Karpas-422 (cell line): ENCODE measurements at regions not wholly inside any gene's neighbourhood (a gene's known extent, or its start where the extent isn't known, plus 50 kb on each side); places are given as distances from the start of the nearest gene placed in this dataset.
"Not testable (repeated sequence)": the region's sequence is repeated elsewhere in the genome, so short reads cannot be mapped to it uniquely, and the experiment has no call there.

Experiments
- DNase-seq: peaks from one replicate; pipeline ENCODE4 v3.0.0-alpha.2; 2015
- H2AFZ ChIP-seq: fragments of 200-600 bp; sonication (generic); 2 replicates; pipeline ENCODE4 v1.6.1; 2014; ENCODE audit warnings: antibody characterized with exemption, low read length, mixed read lengths
- H3K27ac ChIP-seq: fragments of 200-600 bp; sonication (generic); 2 replicates; pipeline ENCODE4 v1.5.1; 2014; ENCODE audit warnings: mild to moderate bottlenecking, low read length, moderate library complexity
- H3K27me3 ChIP-seq: fragments of 200-600 bp; sonication (generic); 2 replicates; pipeline ENCODE4 v1.6.1; 2014; ENCODE audit warnings: low read length, mixed read lengths
- H3K36me3 ChIP-seq: fragments of 200-600 bp; sonication (generic); 2 replicates; pipeline ENCODE4 v1.6.1; 2014; ENCODE audit warnings: low read length, mixed read lengths; ENCODE audit not compliant: insufficient read depth
- H3K4me1 ChIP-seq: fragments of 200-600 bp; sonication (generic); 2 replicates; pipeline ENCODE4 v1.6.1; 2014; ENCODE audit warnings: mild to moderate bottlenecking, low read length, mixed read lengths
- H3K4me2 ChIP-seq: fragments of 200-600 bp; sonication (generic); 2 replicates; pipeline ENCODE4 v1.6.1; 2014; ENCODE audit warnings: low read length, low read depth, mild to moderate bottlenecking; ENCODE audit not compliant: poor library complexity, severe bottlenecking
- H3K4me3 ChIP-seq: fragments of 200-600 bp; sonication (generic); 2 replicates; pipeline ENCODE4 v1.5.1; 2014; ENCODE audit warnings: mild to moderate bottlenecking, antibody characterized with exemption, low read length, mixed read lengths
- H3K79me2 ChIP-seq: fragments of 200-600 bp; sonication (generic); 2 replicates; pipeline ENCODE4 v1.6.1; 2014; ENCODE audit warnings: mild to moderate bottlenecking, low read length, mixed read lengths
- H3K9ac ChIP-seq: fragments of 200-600 bp; sonication (generic); 2 replicates; pipeline ENCODE4 v1.6.0; 2014; ENCODE audit warnings: low read length
- H3K9me2 ChIP-seq: fragments of 200-600 bp; sonication (generic), shearing (Covaris generic); replicated peaks from 2 replicates; pipeline ENCODE4 v1.6.0; 2014; ENCODE audit warnings: mild to moderate bottlenecking, low read length, moderate library complexity; ENCODE audit not compliant: insufficient read depth
- H3K9me3 ChIP-seq: fragments of 300-700, 200-600 bp; sonication (generic); 2 replicates; pipeline ENCODE4 v1.6.1; 2014; ENCODE audit warnings: low read length, mixed read lengths
- H4K20me1 ChIP-seq: fragments of 200-600 bp; sonication (generic); 2 replicates; pipeline ENCODE4 v1.6.1; 2014; ENCODE audit warnings: mild to moderate bottlenecking, antibody characterized with exemption, low read length, low read depth; ENCODE audit not compliant: insufficient read depth

DNA sequence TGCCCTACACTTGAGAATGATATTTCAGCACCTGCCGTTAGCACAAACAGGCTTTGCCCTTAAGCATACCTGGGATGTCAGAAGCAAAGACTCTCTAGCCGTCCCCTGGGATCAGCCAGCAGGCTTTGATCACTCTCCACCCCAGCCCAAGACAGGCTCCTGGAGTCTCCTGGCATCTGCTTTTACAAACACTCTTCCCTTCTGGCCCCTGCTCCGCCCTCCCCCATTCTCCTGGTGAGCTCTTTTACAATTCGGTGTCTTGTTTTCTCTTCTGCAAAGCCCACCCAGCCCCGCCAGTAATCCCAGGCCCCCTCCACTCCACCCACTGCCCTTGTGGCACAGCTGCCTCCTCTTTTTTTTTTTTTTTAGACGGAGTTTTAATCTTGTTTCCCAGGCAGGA, 50.4 kb downstream of the KATNIP start:
- no peak overlapping the region for H3K9ac ChIP-seq
- H3K9me3 ChIP-seq: no peaks in the 10 kb centered on the region
- H3K36me3 ChIP-seq: no peaks in the 10 kb centered on the region
- no peaks in the 10 kb centered on the region for H3K79me2 ChIP-seq
- H3K9me2 ChIP-seq: no peaks in the 10 kb centered on the region
- H3K27ac ChIP-seq: no peak overlapping the region
- no peak for DNase-seq
- H3K4me1 ChIP-seq: no peaks in the 10 kb centered on the region
- H3K27me3 ChIP-seq: no peaks in the 10 kb centered on the region
- no peak overlapping the region for H3K4me2 ChIP-seq
- no peak overlapping the region for H3K4me3 ChIP-seq
- no peak overlapping the region for H2AFZ ChIP-seq
- no peaks in the 10 kb centered on the region for H4K20me1 ChIP-seq

DNA sequence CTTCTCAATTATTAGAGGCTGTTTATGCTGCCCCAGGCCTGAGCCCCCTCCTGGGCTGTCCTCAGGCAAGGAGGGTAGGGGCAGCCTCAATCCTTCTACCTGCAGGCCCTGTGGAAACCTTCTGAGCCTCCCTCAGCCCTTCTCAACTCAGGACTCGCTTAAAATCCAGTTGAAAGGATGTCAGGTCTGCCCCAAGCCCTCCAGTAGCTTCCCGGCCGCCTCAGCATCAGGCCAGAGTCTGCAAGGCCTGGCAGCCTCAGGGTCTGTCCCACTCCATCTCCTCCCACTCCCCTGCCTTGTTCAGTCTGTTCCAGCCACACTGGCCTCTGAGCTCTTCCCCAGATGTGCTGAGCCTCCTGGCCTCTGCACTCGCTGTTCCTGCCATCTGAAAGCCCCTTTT, 52.2 kb downstream of the KATNIP start:
- no peak for DNase-seq
- H3K9ac ChIP-seq: no peak overlapping the region

GRCh38 chr16:27605500-27606106, 55.7 kb downstream of the KATNIP start:
- not testable (repeated sequence) for H2AFZ ChIP-seq, H3K4me1 ChIP-seq, H3K9me3 ChIP-seq, H3K4me2 ChIP-seq, H3K27me3 ChIP-seq, H3K4me3 ChIP-seq, H3K27ac ChIP-seq, H3K9me2 ChIP-seq, H3K36me3 ChIP-seq, H4K20me1 ChIP-seq, H3K9ac ChIP-seq, H3K79me2 ChIP-seq
- peak; percentile 86 for DNase-seq

More for the DNA sequence above, 52.2 kb downstream of the KATNIP start:
- no peak overlapping the region for H3K4me2 ChIP-seq
- H3K36me3 ChIP-seq: no peaks in the 10 kb centered on the region
- no peaks in the 10 kb centered on the region for H3K9me2 ChIP-seq
- H3K4me3 ChIP-seq: no peak overlapping the region
- H4K20me1 ChIP-seq: no peaks in the 10 kb centered on the region
- H3K9me3 ChIP-seq: no peaks in the 10 kb centered on the region
- no peaks in the 10 kb centered on the region for H3K4me1 ChIP-seq
- H3K79me2 ChIP-seq: no peaks in the 10 kb centered on the region
- H2AFZ ChIP-seq: no peak overlapping the region
- H3K27me3 ChIP-seq: no peaks in the 10 kb centered on the region
- H3K27ac ChIP-seq: no peak overlapping the region

DNA sequence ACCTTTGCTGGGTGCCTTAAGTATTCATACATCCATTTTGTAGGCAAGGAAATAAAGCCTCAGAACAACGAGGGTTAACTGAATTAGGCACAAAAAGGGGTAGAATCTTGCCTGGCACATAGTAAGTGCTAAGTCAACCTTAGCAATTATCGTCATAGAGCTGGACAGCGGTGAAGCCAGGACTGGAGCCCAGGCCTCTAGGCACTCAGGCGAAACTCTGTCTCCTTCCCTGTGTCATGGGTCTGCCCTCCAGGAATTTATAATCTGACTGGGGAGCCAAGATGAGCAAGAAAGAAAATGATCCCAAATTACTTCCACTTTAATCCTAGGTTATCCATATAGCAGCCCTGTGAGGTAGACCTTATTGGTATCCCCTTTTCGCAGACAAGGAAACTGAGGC, 61.4 kb downstream of the KATNIP start:
- no peaks in the 10 kb centered on the region for H3K9me3 ChIP-seq
- H3K27me3 ChIP-seq: no peaks in the 10 kb centered on the region
- no peak overlapping the region for H2AFZ ChIP-seq
- H3K36me3 ChIP-seq: no peaks in the 10 kb centered on the region
- no peak overlapping the region for H3K9ac ChIP-seq
- H3K9me2 ChIP-seq: no peaks in the 10 kb centered on the region
- DNase-seq: no peak
- no peak overlapping the region for H3K4me3 ChIP-seq
- no peak overlapping the region for H3K4me2 ChIP-seq
- no peaks in the 10 kb centered on the region for H3K79me2 ChIP-seq
- H4K20me1 ChIP-seq: no peaks in the 10 kb centered on the region
- no peak overlapping the region for H3K27ac ChIP-seq
- H3K4me1 ChIP-seq: no peaks in the 10 kb centered on the region

- no peak overlapping the region for H3K27ac ChIP-seq
- no peaks in the 10 kb centered on the region for H3K79me2 ChIP-seq
- H3K9ac ChIP-seq: no peak overlapping the region
- H3K4me3 ChIP-seq: no peak overlapping the region
- DNase-seq: no peak
- no peaks in the 10 kb centered on the region for H3K27me3 ChIP-seq
- no peaks in the 10 kb centered on the region for H3K9me3 ChIP-seq
- no peak overlapping the region for H3K4me2 ChIP-seq
- no peaks in the 10 kb centered on the region for H3K36me3 ChIP-seq
- peaks cover 14% of the 10 kb centered on the region for H3K4me1 ChIP-seq
- H2AFZ ChIP-seq: no peak overlapping the region
- H4K20me1 ChIP-seq: no peaks in the 10 kb centered on the region
- no peaks in the 10 kb centered on the region for H3K9me2 ChIP-seq
Measured at GRCh38 chr16:27613238-27613791, 63.4 kb downstream of the KATNIP start.

- Histone ChIP-seq H2AFZ (no peak overlapping the region), H4K20me1 (no peaks in the 10 kb centered on the region), H3K79me2 (no peaks in the 10 kb centered on the region), H3K9me3 (no peaks in the 10 kb centered on the region), H3K9ac (no peak overlapping the region), H3K36me3 (no peaks in the 10 kb centered on the region), H3K9me2 (no peaks in the 10 kb centered on the region), H3K4me3 (no peak overlapping the region), H3K27me3 (no peaks in the 10 kb centered on the region), H3K4me2 (no peak overlapping the region), H3K27ac (peak overlapping the region; percentile 58; the same call in 1 of the 2 replicates), H3K4me1 (peaks cover 27% of the 10 kb centered on the region)
- no peak for DNase-seq
Measured at GRCh38 chr16:27617665-27618064, 67.7 kb downstream of the KATNIP start.

GRCh38 chr16:27618165-27618564, 68.2 kb downstream of the KATNIP start:
- Histone ChIP-seq H3K9ac (no peak overlapping the region), H3K27ac (peak overlapping the region; percentile 58), H3K27me3 (no peaks in the 10 kb centered on the region), H3K4me3 (peak overlapping the region; percentile 4; the same call in 1 of the 2 replicates), H3K79me2 (no peaks in the 10 kb centered on the region), H3K36me3 (no peaks in the 10 kb centered on the region), H2AFZ (no peak overlapping the region), H3K4me1 (peaks cover 27% of the 10 kb centered on the region), H4K20me1 (no peaks in the 10 kb centered on the region), H3K9me2 (no peaks in the 10 kb centered on the region), H3K4me2 (peak overlapping the region; percentile 37), H3K9me3 (no peaks in the 10 kb centered on the region)
- DNase-seq: no peak

DNA sequence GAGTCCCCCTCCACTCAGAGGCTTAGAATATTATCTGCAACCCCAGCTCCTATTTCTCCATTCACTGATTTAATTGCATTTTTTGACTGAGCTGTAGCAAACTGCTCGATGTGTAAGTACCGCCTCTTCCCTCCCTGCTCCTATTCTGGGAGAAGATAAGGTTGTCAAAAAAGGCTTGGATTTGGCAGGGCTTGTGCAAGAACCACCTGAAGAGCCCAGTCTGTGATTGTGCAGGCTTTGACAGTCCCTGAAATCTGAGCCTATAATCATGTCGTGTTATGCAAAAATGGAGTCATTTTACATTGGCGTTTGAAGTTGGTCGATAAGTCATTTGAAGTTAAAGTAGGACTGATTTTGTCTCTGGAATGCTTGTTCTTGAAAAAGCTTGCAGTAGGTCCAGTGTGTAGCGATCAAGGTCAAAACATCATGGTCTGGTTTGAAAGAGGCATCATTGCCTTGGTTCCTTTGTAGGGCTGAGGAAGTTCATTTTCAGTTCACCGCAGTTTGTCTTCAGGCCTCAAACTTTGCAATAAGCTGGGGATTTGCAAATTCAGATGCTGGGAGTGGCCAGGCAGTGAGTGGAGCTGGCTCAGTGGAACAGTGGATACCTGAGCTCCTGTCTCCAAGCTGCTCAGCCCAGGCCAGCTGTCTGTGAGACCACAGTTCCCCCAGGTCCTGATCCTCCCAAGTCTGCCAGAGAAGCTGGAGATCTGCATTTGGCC, 68.8 kb downstream of the KATNIP start:
- H3K4me2 ChIP-seq: peak overlapping the region; percentile 37
- H4K20me1 ChIP-seq: no peaks in the 10 kb centered on the region
- H3K9me2 ChIP-seq: no peaks in the 10 kb centered on the region
- H3K9me3 ChIP-seq: no peaks in the 10 kb centered on the region
- peaks cover 31% of the 10 kb centered on the region for H3K4me1 ChIP-seq
- H2AFZ ChIP-seq: no peak overlapping the region
- no peaks in the 10 kb centered on the region for H3K36me3 ChIP-seq
- DNase-seq: peak; percentile 72
- peak overlapping the region; percentile 58 for H3K27ac ChIP-seq
- H3K79me2 ChIP-seq: no peaks in the 10 kb centered on the region
- no peaks in the 10 kb centered on the region for H3K27me3 ChIP-seq
- peak overlapping the region; percentile 2; the same call in 1 of the 2 replicates for H3K9ac ChIP-seq
- peak overlapping the region; percentile 4; the same call in 1 of the 2 replicates for H3K4me3 ChIP-seq
